Mesothelial cell of epicardium (in vitro differentiated cells): ENCODE measurements at regions not wholly inside any gene's neighbourhood (a gene's known extent, or its start where the extent isn't known, plus 50 kb on each side); places are given as distances from the start of the nearest gene placed in this dataset.

Experiments
- DNase-seq, 2 experiments: peaks; one replicate each; pipeline ENCODE4 v3.0.0; 2021; ENCODE audit warnings: low spot score in 2 of 2; ENCODE audit not compliant: unreplicated experiment in 2 of 2
- H3K27ac Mint-ChIP-seq: 2 replicates; pipeline ENCODE4 v1.8.0; 2021; ENCODE audit warnings: mixed read lengths
- H3K27me3 Mint-ChIP-seq: 2 replicates; pipeline ENCODE4 v1.8.0; 2021; ENCODE audit warnings: low read depth, mixed read lengths
- H3K36me3 Mint-ChIP-seq: 2 replicates; pipeline ENCODE4 v1.8.0; 2021; ENCODE audit warnings: mixed read lengths
- H3K4me1 Mint-ChIP-seq: 2 replicates; pipeline ENCODE4 v1.8.0; 2021; ENCODE audit warnings: mixed read lengths
- H3K4me3 Mint-ChIP-seq: 2 replicates; pipeline ENCODE4 v1.8.0; 2021; ENCODE audit warnings: mild to moderate bottlenecking, moderate library complexity, mixed read lengths
- H3K9me3 Mint-ChIP-seq: 2 replicates; pipeline ENCODE4 v1.8.0; 2021; ENCODE audit warnings: mixed read lengths
- TF ChIP-seq, protein P1 (sequence below): fragments of 200-600 bp; sonication (generic); IDR thresholded peaks from one replicate; pipeline ENCODE4 v1.5.0; 2021; ENCODE audit warnings: antibody characterized with exemption; ENCODE audit not compliant: unreplicated experiment

GRCh38 chr14:97097296-97097695, 300.1 kb downstream of the VRK1 start:
- peaks cover 41% of the 10 kb centered on the region for H3K27me3 Mint-ChIP-seq
- no peaks in the 10 kb centered on the region for H3K9me3 Mint-ChIP-seq
- TF ChIP-seq, protein P1, sequence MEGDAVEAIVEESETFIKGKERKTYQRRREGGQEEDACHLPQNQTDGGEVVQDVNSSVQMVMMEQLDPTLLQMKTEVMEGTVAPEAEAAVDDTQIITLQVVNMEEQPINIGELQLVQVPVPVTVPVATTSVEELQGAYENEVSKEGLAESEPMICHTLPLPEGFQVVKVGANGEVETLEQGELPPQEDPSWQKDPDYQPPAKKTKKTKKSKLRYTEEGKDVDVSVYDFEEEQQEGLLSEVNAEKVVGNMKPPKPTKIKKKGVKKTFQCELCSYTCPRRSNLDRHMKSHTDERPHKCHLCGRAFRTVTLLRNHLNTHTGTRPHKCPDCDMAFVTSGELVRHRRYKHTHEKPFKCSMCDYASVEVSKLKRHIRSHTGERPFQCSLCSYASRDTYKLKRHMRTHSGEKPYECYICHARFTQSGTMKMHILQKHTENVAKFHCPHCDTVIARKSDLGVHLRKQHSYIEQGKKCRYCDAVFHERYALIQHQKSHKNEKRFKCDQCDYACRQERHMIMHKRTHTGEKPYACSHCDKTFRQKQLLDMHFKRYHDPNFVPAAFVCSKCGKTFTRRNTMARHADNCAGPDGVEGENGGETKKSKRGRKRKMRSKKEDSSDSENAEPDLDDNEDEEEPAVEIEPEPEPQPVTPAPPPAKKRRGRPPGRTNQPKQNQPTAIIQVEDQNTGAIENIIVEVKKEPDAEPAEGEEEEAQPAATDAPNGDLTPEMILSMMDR: no peak
- no peak overlapping the region for H3K4me3 Mint-ChIP-seq
- H3K27ac Mint-ChIP-seq: no peak overlapping the region
- no peaks in the 10 kb centered on the region for H3K4me1 Mint-ChIP-seq
- no peaks in the 10 kb centered on the region for H3K36me3 Mint-ChIP-seq
- DNase-seq: no peak

GRCh38 chr14:97100306-97100705, 303.1 kb downstream of the VRK1 start:
- Mint-ChIP-seq H3K27ac (no peak overlapping the region), H3K4me1 (no peaks in the 10 kb centered on the region), H3K9me3 (no peaks in the 10 kb centered on the region), H3K4me3 (no peak overlapping the region), H3K36me3 (no peaks in the 10 kb centered on the region), H3K27me3 (peaks cover 57% of the 10 kb centered on the region)
- no peak for DNase-seq
- TF ChIP-seq, protein P1: no peak

- no peaks in the 10 kb centered on the region for H3K9me3 Mint-ChIP-seq
- H3K36me3 Mint-ChIP-seq: no peaks in the 10 kb centered on the region
- DNase-seq: no peak
- TF ChIP-seq, protein P1: no peak
- no peak overlapping the region for H3K27ac Mint-ChIP-seq
- H3K27me3 Mint-ChIP-seq: peaks cover 60% of the 10 kb centered on the region
- H3K4me3 Mint-ChIP-seq: no peak overlapping the region
- H3K4me1 Mint-ChIP-seq: no peaks in the 10 kb centered on the region
Observed at GRCh38 chr14:97101561-97101960, 304.4 kb downstream of the VRK1 start.

GRCh38 chr14:97104029-97104428, 306.8 kb downstream of the VRK1 start:
- no peaks in the 10 kb centered on the region for H3K4me1 Mint-ChIP-seq
- peaks cover 12% of the 10 kb centered on the region for H3K9me3 Mint-ChIP-seq
- H3K4me3 Mint-ChIP-seq: no peak overlapping the region
- peaks cover 2% of the 10 kb centered on the region for H3K36me3 Mint-ChIP-seq
- no peak for DNase-seq
- no peak overlapping the region for H3K27ac Mint-ChIP-seq
- H3K27me3 Mint-ChIP-seq: peaks cover 41% of the 10 kb centered on the region
- TF ChIP-seq, protein P1: no peak

DNA sequence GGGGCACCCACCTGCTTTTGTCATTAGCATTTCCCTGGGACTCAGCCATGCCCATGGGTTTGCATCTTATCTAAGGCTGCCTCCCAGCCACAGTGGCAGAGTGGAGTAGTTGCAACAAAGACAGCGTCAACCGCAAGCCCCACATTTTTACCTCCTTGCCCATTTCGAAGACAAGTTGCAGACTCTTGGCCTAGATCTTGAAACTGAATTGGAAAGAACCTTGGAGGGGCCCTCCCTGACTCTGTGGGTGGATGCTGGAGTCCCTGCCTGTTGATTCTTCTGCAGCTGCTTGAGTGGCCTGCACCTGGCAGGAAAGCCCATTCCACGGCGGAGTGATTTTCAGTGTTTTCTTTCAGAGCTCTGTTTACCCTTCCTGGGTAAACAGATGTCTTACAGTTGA, 309.0 kb downstream of the VRK1 start:
- Mint-ChIP-seq H3K27ac (no peak overlapping the region), H3K9me3 (peaks cover 12% of the 10 kb centered on the region), H3K4me1 (no peaks in the 10 kb centered on the region), H3K27me3 (peaks cover 34% of the 10 kb centered on the region), H3K4me3 (no peak overlapping the region), H3K36me3 (peaks cover 2% of the 10 kb centered on the region)
- no peak for DNase-seq
- TF ChIP-seq, protein P1: no peak

- no peak overlapping the region for H3K4me3 Mint-ChIP-seq
- peaks cover 2% of the 10 kb centered on the region for H3K36me3 Mint-ChIP-seq
- TF ChIP-seq, protein P1: no peak
- H3K4me1 Mint-ChIP-seq: no peaks in the 10 kb centered on the region
- peaks cover 34% of the 10 kb centered on the region for H3K27me3 Mint-ChIP-seq
- no peak for DNase-seq
- peaks cover 12% of the 10 kb centered on the region for H3K9me3 Mint-ChIP-seq
- H3K27ac Mint-ChIP-seq: no peak overlapping the region
Observed at GRCh38 chr14:97106609-97107008, 309.4 kb downstream of the VRK1 start.
